ENCODE measurements at regions not wholly inside any gene's neighbourhood (a gene's known extent, or its start where the extent isn't known, plus 50 kb on each side); places are given as distances from the start of the nearest gene placed in this dataset.

DNA sequence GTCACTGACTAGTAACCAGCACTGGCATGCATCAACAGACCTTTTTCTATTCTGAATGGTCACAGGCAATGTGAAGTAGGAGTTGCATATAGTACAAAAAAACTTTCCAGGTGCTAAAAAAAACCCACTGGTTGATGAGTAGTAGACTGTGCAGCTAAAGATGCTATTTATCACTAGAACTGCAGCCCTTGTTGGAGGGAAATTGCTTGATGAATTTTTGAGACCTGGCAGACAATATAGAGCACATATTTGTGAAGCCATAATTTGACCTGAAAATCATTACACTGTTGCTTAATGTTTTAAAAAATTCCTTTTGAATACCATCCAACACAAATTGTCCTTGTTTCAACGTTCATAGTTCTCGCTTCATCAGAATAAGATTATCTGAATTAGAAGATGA is 441.0 kb downstream of the KLF12 start:
- Histone ChIP-seq H2BK120ac (ENCODE audit: low read depth, low read length) (no peak overlapping the region), H3K9me3 (ENCODE audit: control insufficient read depth, insufficient read depth, low read length) (no peaks in the 10 kb centered on the region), H3K4me2 (ENCODE audit: low read depth, low read length) (no peak overlapping the region), H4K5ac (ENCODE audit: low read depth, low read length) (no peak overlapping the region), H2AK5ac (ENCODE audit: low read depth, low read length) (no peak overlapping the region), H2BK20ac (ENCODE audit: low read depth, low read length) (no peak overlapping the region), H3K9me1 (ENCODE audit: insufficient read depth, low read length) (peaks cover 2% of the 10 kb centered on the region), H3K9ac (ENCODE audit: low read depth, low read length) (no peak overlapping the region), H3K4me1 (ENCODE audit: control insufficient read depth, insufficient read depth, low read length) (no peaks in the 10 kb centered on the region), H3K23ac (ENCODE audit: low read depth, low read length) (no peak overlapping the region), H3K56ac (ENCODE audit: extremely low read depth, insufficient read depth, low read length) (no peak overlapping the region), H3K18ac (ENCODE audit: low read depth, low read length) (no peak overlapping the region), H4K20me1 (ENCODE audit: insufficient read depth, low read length) (no peaks in the 10 kb centered on the region), H3K27ac (ENCODE audit: insufficient read depth, low read length) (no peak overlapping the region), H2AFZ (replicated peaks; ENCODE audit: low read length, poor library complexity) (no peak overlapping the region), H3K27me3 (ENCODE audit: control insufficient read depth, insufficient read depth, low read length) (no peaks in the 10 kb centered on the region), H3K36me3 (ENCODE audit: control insufficient read depth, insufficient read depth, low read length) (peaks cover 19% of the 10 kb centered on the region), H4K91ac (ENCODE audit: insufficient read depth, low read depth, low read length) (no peak overlapping the region), H2AK9ac (replicated peaks; ENCODE audit: low read depth, low read length, poor library complexity) (no peak overlapping the region), H3K14ac (replicated peaks; ENCODE audit: low read depth, low read length) (no peak overlapping the region), H3K4ac (ENCODE audit: low read depth, low read length) (no peak overlapping the region), H2BK5ac (ENCODE audit: low read depth, low read length, poor library complexity, severe bottlenecking) (no peak overlapping the region), H3K79me1 (ENCODE audit: low read depth in 1 of 2, low read length in 2 of 2) (0 out of 4 replicates have a peak, but pooled peaks cover 2 to 3% of the 10 kb centered on the region in 2 experiments), H4K8ac (ENCODE audit: low read depth in 2 of 2, low read length in 2 of 2) (no peak overlapping the region), H2BK15ac (ENCODE audit: low read depth, low read length) (no peak overlapping the region), H3K4me3 (ENCODE audit: insufficient read depth, low read depth, low read length) (no peak overlapping the region)
- dilution Hi-C loops (cut with HindIII; ENCODE audit: low sequenced_read_pairs, unreplicated experiment), result no loop called here
- ATAC-seq (ENCODE audit: low read depth), result no peak
- no peak for DNase-seq
- BruUV-seq (replicated peaks), result no TSS peak
- intact Hi-C loops (cut with micrococcal nuclease), result no loop called here
- WGBS, 2 experiments (ENCODE audit: extremely low coverage in 2 of 2, insufficient read length in 1 of 2), result no CpG with 5 or more reads among the region's 2 CpGs
- in situ Hi-C loops (cut with MboI; ENCODE audit: low sequenced_read_pairs), result no loop called here
- ChIA-PET POLR2A (ENCODE audit: unreplicated experiment) (interaction anchor here (0.7 kb wide), 1 partner anchor 47 kb away, joined by 3 read pairs; no protein-coding TSS in a partner anchor), CTCF (no interaction called here)
- no peak for TF ChIP-seq MAZ (IDR thresholded peaks at IDR 0.05; ENCODE audit: borderline replicate concordance, low read depth, low read length)
- TF ChIP-seq, protein P1, sequence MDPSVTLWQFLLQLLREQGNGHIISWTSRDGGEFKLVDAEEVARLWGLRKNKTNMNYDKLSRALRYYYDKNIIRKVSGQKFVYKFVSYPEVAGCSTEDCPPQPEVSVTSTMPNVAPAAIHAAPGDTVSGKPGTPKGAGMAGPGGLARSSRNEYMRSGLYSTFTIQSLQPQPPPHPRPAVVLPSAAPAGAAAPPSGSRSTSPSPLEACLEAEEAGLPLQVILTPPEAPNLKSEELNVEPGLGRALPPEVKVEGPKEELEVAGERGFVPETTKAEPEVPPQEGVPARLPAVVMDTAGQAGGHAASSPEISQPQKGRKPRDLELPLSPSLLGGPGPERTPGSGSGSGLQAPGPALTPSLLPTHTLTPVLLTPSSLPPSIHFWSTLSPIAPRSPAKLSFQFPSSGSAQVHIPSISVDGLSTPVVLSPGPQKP (IDR thresholded peaks at IDR 0.05; ENCODE audit: borderline replicate concordance, low read depth, low read length), result no peak
- no peak for TF ChIP-seq CHD1 (IDR thresholded peaks at IDR 0.05; ENCODE audit: low read depth, low read length)
- no peak for TF ChIP-seq CEBPB (IDR thresholded peaks at IDR 0.05; ENCODE audit: low read depth, low read length)
- TF ChIP-seq SMC3 (IDR thresholded peaks at IDR 0.05; ENCODE audit: low read depth, low read length), result no peak
- TF ChIP-seq FOS (IDR thresholded peaks at IDR 0.05; ENCODE audit: low read depth, low read length), result no peak
- no peak for TF ChIP-seq RFX5 (IDR thresholded peaks at IDR 0.05; ENCODE audit: low read depth, low read length)
- no peak for TF ChIP-seq BHLHE40 (IDR thresholded peaks at IDR 0.05; ENCODE audit: low read depth, low read length)
- no peak for TF ChIP-seq MAFK (IDR thresholded peaks at IDR 0.05; ENCODE audit: low read depth, low read length)
- TF ChIP-seq, protein P2, sequence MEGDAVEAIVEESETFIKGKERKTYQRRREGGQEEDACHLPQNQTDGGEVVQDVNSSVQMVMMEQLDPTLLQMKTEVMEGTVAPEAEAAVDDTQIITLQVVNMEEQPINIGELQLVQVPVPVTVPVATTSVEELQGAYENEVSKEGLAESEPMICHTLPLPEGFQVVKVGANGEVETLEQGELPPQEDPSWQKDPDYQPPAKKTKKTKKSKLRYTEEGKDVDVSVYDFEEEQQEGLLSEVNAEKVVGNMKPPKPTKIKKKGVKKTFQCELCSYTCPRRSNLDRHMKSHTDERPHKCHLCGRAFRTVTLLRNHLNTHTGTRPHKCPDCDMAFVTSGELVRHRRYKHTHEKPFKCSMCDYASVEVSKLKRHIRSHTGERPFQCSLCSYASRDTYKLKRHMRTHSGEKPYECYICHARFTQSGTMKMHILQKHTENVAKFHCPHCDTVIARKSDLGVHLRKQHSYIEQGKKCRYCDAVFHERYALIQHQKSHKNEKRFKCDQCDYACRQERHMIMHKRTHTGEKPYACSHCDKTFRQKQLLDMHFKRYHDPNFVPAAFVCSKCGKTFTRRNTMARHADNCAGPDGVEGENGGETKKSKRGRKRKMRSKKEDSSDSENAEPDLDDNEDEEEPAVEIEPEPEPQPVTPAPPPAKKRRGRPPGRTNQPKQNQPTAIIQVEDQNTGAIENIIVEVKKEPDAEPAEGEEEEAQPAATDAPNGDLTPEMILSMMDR (conservative IDR thresholded peaks at IDR 0.05; ENCODE audit: low read depth, low read length), result no peak
- TF ChIP-seq RAD21 (IDR thresholded peaks at IDR 0.05; ENCODE audit: low read length), result no peak
- TF ChIP-seq POLR2A (IDR thresholded peaks at IDR 0.05; ENCODE audit: low read depth, low read length), result no peak
- TF ChIP-seq NFE2L2 (IDR thresholded peaks at IDR 0.05; ENCODE audit: low read depth, low read length), result no peak
- TF ChIP-seq RCOR1 (IDR thresholded peaks at IDR 0.05; ENCODE audit: insufficient replicate concordance, low read length), result no peak
- TF ChIP-seq MXI1 (IDR thresholded peaks at IDR 0.05; ENCODE audit: borderline replicate concordance, low read depth, low read length), result no peak
